ENCODE measurements at regions not wholly inside any gene's neighbourhood (a gene's known extent, or its start where the extent isn't known, plus 50 kb on each side); places are given as distances from the start of the nearest gene placed in this dataset.
A peak's percentile ranks its signal among the peaks of the same experiment; 100 is the strongest.

DNA sequence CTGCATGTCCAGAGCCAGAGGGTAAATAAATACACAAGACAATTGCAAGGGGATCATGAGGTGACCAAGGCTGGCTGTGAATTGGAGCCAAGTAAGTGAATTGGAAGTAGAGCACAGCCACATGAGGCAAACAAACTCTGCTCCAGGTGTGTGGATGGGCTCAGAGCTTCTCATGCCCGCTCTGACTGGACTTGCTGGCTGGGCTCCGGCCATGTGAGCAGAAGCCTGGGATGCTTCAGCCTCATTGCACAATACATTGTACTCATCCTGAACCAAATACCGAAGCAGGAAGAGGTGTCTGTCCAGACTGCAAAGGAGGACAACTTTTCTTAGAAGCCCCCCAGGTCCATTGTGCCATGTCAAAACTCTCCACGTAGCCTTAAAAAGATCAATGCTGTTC is 193.0 kb downstream of the TTC8 start:
- TF ChIP-seq PHF8 (conservative IDR thresholded peaks at IDR 0.05; ENCODE audit: low read depth, low read length) (no peak), CEBPB (IDR thresholded peaks at IDR 0.05; ENCODE audit: low read depth, low read length) (0 out of 2 replicates have a peak, but pooled peaks have one; percentile 6), RBBP5 (IDR thresholded peaks at IDR 0.05; ENCODE audit: borderline replicate concordance, low read depth, low read length) (no peak)
- H2BK20ac ChIP-seq (ENCODE audit: low read length), result no peak overlapping the region
- no peak overlapping the region for H3K18ac ChIP-seq (ENCODE audit: extremely low read depth, low read length)
- H3K4me2 ChIP-seq (ENCODE audit: insufficient read depth in 1 of 2, low read depth in 2 of 2, low read length in 2 of 2), result no peak overlapping the region
- FAIRE-seq (no peak), DNase-seq (ENCODE audit: low read depth in 1 of 2, low spot score in 2 of 2) (no peak)
- H3K27ac ChIP-seq (ENCODE audit: low read depth, low read length), result no peak overlapping the region
- 95% methylated on average over 4 of the region's 4 CpGs; no CpG with 5 or more reads in 1 of the 2 experiments for WGBS, 2 experiments (ENCODE audit: extremely low coverage in 1 of 2, insufficient coverage in 1 of 2, insufficient read length in 1 of 2, insufficient replicate concordance in 2 of 2, low coverage in 1 of 2, low lambda C conversion rate in 2 of 2, missing lambda C conversion rate in 1 of 2)
- H3K4me3 ChIP-seq (ENCODE audit: extremely low read depth in 1 of 4, insufficient read depth in 2 of 4, low read depth in 3 of 4, low read length in 4 of 4), result no peak overlapping the region
- H3K14ac ChIP-seq (ENCODE audit: insufficient read length), result no peak overlapping the region
- no peaks in the 10 kb centered on the region for H3K79me2 ChIP-seq (ENCODE audit: control insufficient read depth in 1 of 2, insufficient read depth in 2 of 2, low read length in 2 of 2)
- no peak overlapping the region for H3K56ac ChIP-seq (replicated peaks; ENCODE audit: insufficient read length, low read depth, low read length)
- no peak overlapping the region for H4K91ac ChIP-seq (replicated peaks; ENCODE audit: insufficient read length, low read length)
- CTCF ChIA-PET (ENCODE audit: partially characterized antibody), result interaction anchor here (1.9 kb wide), 1 partner anchor 9 kb away, joined by 4 read pairs; no protein-coding TSS in a partner anchor
- H2BK12ac ChIP-seq (ENCODE audit: low read depth, low read length), result no peak overlapping the region
- no peak overlapping the region for H2BK120ac ChIP-seq (replicated peaks; ENCODE audit: low read depth, low read length)
- POLR2A ChIA-PET (ENCODE audit: partially characterized antibody), result no interaction called here
- H3K36me3 ChIP-seq (ENCODE audit: control insufficient read depth in 2 of 4, insufficient read depth in 4 of 4, low read length in 3 of 4), result no peaks in the 10 kb centered on the region
- H2AFZ ChIP-seq (ENCODE audit: low read length), result no peak overlapping the region
- H3K9ac ChIP-seq (replicated peaks in 1 of 4; ENCODE audit: extremely low read depth in 1 of 4, low read depth in 3 of 4, low read length in 3 of 4), result no peak overlapping the region
- H4K8ac ChIP-seq (ENCODE audit: extremely low read depth, insufficient read depth, low read length), result no peak overlapping the region
- H3K23ac ChIP-seq (ENCODE audit: insufficient read length), result no peak overlapping the region
- no peak overlapping the region for H2BK15ac ChIP-seq (ENCODE audit: low read length)
- no peaks in the 10 kb centered on the region for H3K79me1 ChIP-seq (ENCODE audit: low read depth, low read length)
- H2AK5ac ChIP-seq (ENCODE audit: low read depth, low read length), result no peak overlapping the region
- H4K5ac ChIP-seq (ENCODE audit: insufficient read length, low read depth, low read length), result no peak overlapping the region
- no peaks in the 10 kb centered on the region for H4K20me1 ChIP-seq (replicated peaks in 1 of 2; ENCODE audit: control insufficient read depth in 1 of 2, insufficient read depth in 2 of 2, low read length in 2 of 2)
- no peaks in the 10 kb centered on the region for H3K4me1 ChIP-seq (replicated peaks in 1 of 4; ENCODE audit: control insufficient read depth in 3 of 4, insufficient read depth in 4 of 4, low read length in 3 of 4)
- no peak overlapping the region for H2BK5ac ChIP-seq (ENCODE audit: low read depth, low read length)
- H3K9me3 ChIP-seq (ENCODE audit: insufficient read depth in 2 of 2, low read depth in 1 of 2, low read length in 1 of 2), result 0 out of 4 replicates have a peak, but pooled peaks cover 0 to 2% of the 10 kb centered on the region in 2 experiments
- H3K23me2 ChIP-seq (ENCODE audit: low read depth, low read length), result no peaks in the 10 kb centered on the region
- H3K4ac ChIP-seq (replicated peaks; ENCODE audit: insufficient read length, low read depth, low read length), result no peak overlapping the region
- no peaks in the 10 kb centered on the region for H3K27me3 ChIP-seq (replicated peaks in 1 of 4; ENCODE audit: control insufficient read depth in 3 of 4, extremely low read depth in 1 of 4, insufficient read depth in 3 of 4, low read length in 3 of 4)

Measured in H1 (cell line).